T-helper 2 cell (primary cell): ENCODE measurements at regions not wholly inside any gene's neighbourhood (a gene's known extent, or its start where the extent isn't known, plus 50 kb on each side); places are given as distances from the start of the nearest gene placed in this dataset.
"Not testable (repeated sequence)": the region's sequence is repeated elsewhere in the genome, so short reads cannot be mapped to it uniquely, and the experiment has no call there.

Experiments
- DNase-seq, 5 experiments: peaks; one replicate each; pipeline versions ENCODE4 v3.0.0 to v3.0.0-alpha.2; 2012 to 2022

GRCh38 chr1:229862017-229862774 is 204.8 kb upstream of the GALNT2 start:
- DNase-seq: no peak

- no peak for DNase-seq
Measured at GRCh38 chr1:229863651-229864545, 203.1 kb upstream of the GALNT2 start.

GRCh38 chr1:229864686-229865230 is 202.3 kb upstream of the GALNT2 start:
- DNase-seq: no peak

GRCh38 chr1:229865321-229865720 is 201.7 kb upstream of the GALNT2 start:
- not testable (repeated sequence) for DNase-seq

- no peak for DNase-seq
Measured at GRCh38 chr1:229867726-229868125, 199.3 kb upstream of the GALNT2 start.

GRCh38 chr1:229869240-229869639 is 197.8 kb upstream of the GALNT2 start:
- no peak for DNase-seq

GRCh38 chr1:229869687-229870086 is 197.4 kb upstream of the GALNT2 start:
- DNase-seq: no peak

- no peak for DNase-seq
Measured at GRCh38 chr1:229870381-229870780, 196.7 kb upstream of the GALNT2 start.

- no peak for DNase-seq
Measured at GRCh38 chr1:229871078-229871676, 195.9 kb upstream of the GALNT2 start.

- DNase-seq: no peak
Measured at GRCh38 chr1:229874136-229874535, 192.9 kb upstream of the GALNT2 start.

GRCh38 chr1:229874609-229875008 is 192.4 kb upstream of the GALNT2 start:
- DNase-seq: no peak

- no peak for DNase-seq
Measured at GRCh38 chr1:229875086-229875485, 192.0 kb upstream of the GALNT2 start.

- DNase-seq: no peak
Measured at GRCh38 chr1:229879746-229880145, 187.3 kb upstream of the GALNT2 start.

GRCh38 chr1:229880271-229881170 is 186.5 kb upstream of the GALNT2 start:
- DNase-seq: no peak

GRCh38 chr1:229882621-229883020 is 184.4 kb upstream of the GALNT2 start:
- no peak for DNase-seq

GRCh38 chr1:229883504-229884200 is 183.4 kb upstream of the GALNT2 start:
- no peak for DNase-seq

GRCh38 chr1:229884765-229885164 is 182.3 kb upstream of the GALNT2 start:
- DNase-seq: no peak

GRCh38 chr1:229885568-229886495 is 181.2 kb upstream of the GALNT2 start:
- no peak for DNase-seq

GRCh38 chr1:229886636-229887035 is 180.4 kb upstream of the GALNT2 start:
- DNase-seq: no peak
